Stomach (tissue), 4 donors: ENCODE measurements at regions not wholly inside any gene's neighbourhood (a gene's known extent, or its start where the extent isn't known, plus 50 kb on each side); places are given as distances from the start of the nearest gene placed in this dataset.

ENCODE experiments used
- CTCF ChIP-seq, 7 experiments: fragments of 450-650 bp in 4 of 7; fragments of 200-600 bp in 3 of 7; sonication (generic) in 3 of 7; IDR thresholded peaks; one replicate each; pipeline ENCODE4 v1.5.1; 2016 to 2019; ENCODE audit warnings: antibody characterized with exemption in 7 of 7, control low read depth in 2 of 7, mild to moderate bottlenecking in 1 of 7
- POLR2A ChIP-seq, 4 donors: fragments of 450-650 bp; IDR thresholded peaks; one replicate each; pipeline ENCODE4 v1.6.1; 2016; ENCODE audit warnings: antibody characterized with exemption in 4 of 4, control low read depth in 2 of 4, mild to moderate bottlenecking in 1 of 4, moderate library complexity in 1 of 4
- POLR2AphosphoS5 ChIP-seq, 3 donors: sonication (generic); formaldehyde crosslinking; IDR thresholded peaks; one replicate each; pipeline ENCODE4 v1.6.1; 2016; ENCODE audit warnings: antibody characterized with exemption in 3 of 3

GRCh38 chr13:111913761-111914140 is 153.2 kb upstream of the SOX1 start:
- no peak for TF ChIP-seq CTCF (IDR thresholded peaks at IDR 0.05)
- TF ChIP-seq POLR2AphosphoS5 (IDR thresholded peaks at IDR 0.05): no peak
- no peak for TF ChIP-seq POLR2A (IDR thresholded peaks at IDR 0.05)
